Neural progenitor cell (in vitro differentiated cells): ENCODE measurements at regions not wholly inside any gene's neighbourhood (a gene's known extent, or its start where the extent isn't known, plus 50 kb on each side); places are given as distances from the start of the nearest gene placed in this dataset.

ENCODE experiments used
- EZH2 ChIP-seq: fragments of 200-600 bp; sonication (generic); IDR thresholded peaks from 2 replicates; pipeline ENCODE4 v1.6.1; 2017; ENCODE audit warnings: antibody characterized with exemption, mild to moderate bottlenecking, moderate library complexity
- TF ChIP-seq, protein P1 (sequence below): fragments of 200-600 bp; sonication (generic); IDR thresholded peaks from 2 replicates; pipeline ENCODE4 v1.5.1; 2017; ENCODE audit warnings: antibody characterized with exemption, mild to moderate bottlenecking

DNA sequence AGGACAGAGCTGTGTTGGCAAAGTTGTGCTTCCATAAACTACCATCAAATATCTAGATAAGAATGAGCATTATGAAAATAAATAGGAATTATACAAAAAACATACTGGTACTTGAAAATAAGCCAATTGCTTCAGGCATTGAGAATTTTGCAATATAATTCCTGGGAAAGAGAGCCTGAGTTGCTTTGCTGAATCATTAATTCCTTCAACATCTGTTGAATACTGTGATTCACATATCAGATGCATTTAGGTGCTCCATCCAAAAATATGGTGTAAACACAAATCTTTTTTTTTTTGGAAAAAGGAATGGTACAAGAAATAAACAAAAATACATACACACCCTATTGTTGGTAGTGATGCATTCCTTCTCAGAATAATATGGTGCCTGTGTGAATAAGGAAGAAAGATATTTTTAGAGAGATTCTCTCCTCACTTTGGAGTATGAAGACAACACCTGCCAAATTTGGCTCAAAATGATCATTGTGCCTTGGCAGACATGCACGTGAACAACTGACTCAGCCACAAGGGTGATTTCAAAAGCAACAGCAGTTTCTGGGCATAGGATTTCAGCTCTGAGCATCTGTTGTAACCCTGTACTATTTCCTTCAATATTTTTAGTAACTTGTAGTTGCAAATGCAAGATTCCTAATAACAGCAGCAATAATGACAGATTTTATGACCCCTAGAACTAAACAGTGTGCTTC is 96.7 kb downstream of the CAVIN4 start:
- TF ChIP-seq EZH2: no peak
- TF ChIP-seq, protein P1, sequence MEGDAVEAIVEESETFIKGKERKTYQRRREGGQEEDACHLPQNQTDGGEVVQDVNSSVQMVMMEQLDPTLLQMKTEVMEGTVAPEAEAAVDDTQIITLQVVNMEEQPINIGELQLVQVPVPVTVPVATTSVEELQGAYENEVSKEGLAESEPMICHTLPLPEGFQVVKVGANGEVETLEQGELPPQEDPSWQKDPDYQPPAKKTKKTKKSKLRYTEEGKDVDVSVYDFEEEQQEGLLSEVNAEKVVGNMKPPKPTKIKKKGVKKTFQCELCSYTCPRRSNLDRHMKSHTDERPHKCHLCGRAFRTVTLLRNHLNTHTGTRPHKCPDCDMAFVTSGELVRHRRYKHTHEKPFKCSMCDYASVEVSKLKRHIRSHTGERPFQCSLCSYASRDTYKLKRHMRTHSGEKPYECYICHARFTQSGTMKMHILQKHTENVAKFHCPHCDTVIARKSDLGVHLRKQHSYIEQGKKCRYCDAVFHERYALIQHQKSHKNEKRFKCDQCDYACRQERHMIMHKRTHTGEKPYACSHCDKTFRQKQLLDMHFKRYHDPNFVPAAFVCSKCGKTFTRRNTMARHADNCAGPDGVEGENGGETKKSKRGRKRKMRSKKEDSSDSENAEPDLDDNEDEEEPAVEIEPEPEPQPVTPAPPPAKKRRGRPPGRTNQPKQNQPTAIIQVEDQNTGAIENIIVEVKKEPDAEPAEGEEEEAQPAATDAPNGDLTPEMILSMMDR: no peak
